Testis (tissue), 2 donors: ENCODE measurements at regions not wholly inside any gene's neighbourhood (a gene's known extent, or its start where the extent isn't known, plus 50 kb on each side); places are given as distances from the start of the nearest gene placed in this dataset.
"Not testable (repeated sequence)": the region's sequence is repeated elsewhere in the genome, so short reads cannot be mapped to it uniquely, and the experiment has no call there.

Experiments
- CTCF ChIP-seq, 3 experiments: fragments of 450-650 bp in 2 of 3; fragments of 200-600 bp in 1 of 3; sonication (generic) in 1 of 3; IDR thresholded peaks; one replicate each; pipeline ENCODE4 v1.5.1; 2016 to 2019; ENCODE audit warnings: antibody characterized with exemption in 3 of 3, mild to moderate bottlenecking in 2 of 3, moderate library complexity in 1 of 3
- POLR2A ChIP-seq: fragments of 450-650 bp; IDR thresholded peaks from one replicate; pipeline ENCODE4 v1.6.1; 2017; ENCODE audit warnings: antibody characterized with exemption, mild to moderate bottlenecking, moderate library complexity

DNA sequence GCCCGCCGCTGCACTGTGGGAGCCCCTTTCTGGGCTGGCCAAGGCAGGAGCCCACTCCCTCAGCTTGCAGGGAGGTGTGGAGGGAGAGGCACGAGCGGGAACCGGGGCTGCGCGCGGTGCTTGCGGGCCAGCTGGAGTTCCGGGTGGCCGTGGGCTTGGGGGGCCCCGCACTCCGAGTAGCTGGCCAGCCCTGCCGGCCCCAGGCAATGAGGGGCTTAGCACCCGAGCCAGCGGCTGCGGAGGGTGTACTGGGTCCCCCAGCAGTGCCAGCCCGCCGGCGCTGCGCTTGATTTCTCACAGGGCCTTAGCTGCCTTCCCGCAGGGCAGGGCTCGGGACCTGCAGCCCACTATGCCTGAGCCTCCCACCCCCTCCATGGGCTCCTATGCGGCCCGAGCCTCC is 140.6 kb upstream of the KRAS start:
- not testable (repeated sequence) for TF ChIP-seq CTCF (IDR thresholded peaks at IDR 0.05); POLR2A
